K562 (cell line): ENCODE measurements at regions not wholly inside any gene's neighbourhood (a gene's known extent, or its start where the extent isn't known, plus 50 kb on each side); places are given as distances from the start of the nearest gene placed in this dataset.

Source experiments
- ARHGAP35 ChIP-seq: fragments of 450-650 bp; IDR thresholded peaks from 2 replicates; pipeline ENCODE4 v1.6.1; 2018; ENCODE audit not compliant: partially characterized antibody
- BACH1 ChIP-seq: fragments of 200-800 bp; sonication (Bioruptor generic); IDR thresholded peaks from 2 replicates; pipeline ENCODE4 v1.6.1; 2016; ENCODE audit warnings: missing genetic modification characterization, missing compliant biosample characterization
- CCNT2 ChIP-seq: IDR thresholded peaks from 2 replicates; pipeline ENCODE4 v1.6.1; 2011; ENCODE audit warnings: borderline replicate concordance, low read depth, mild to moderate bottlenecking, moderate library complexity, mixed read lengths, low read length; ENCODE audit not compliant: insufficient read length; ENCODE audit errors: extremely low read depth
- CHAMP1 ChIP-seq: fragments of 450-650 bp; IDR thresholded peaks from 2 replicates; pipeline ENCODE4 v1.6.1; 2016; ENCODE audit warnings: mild to moderate bottlenecking
- CTBP1 ChIP-seq: fragments of 450-650 bp; IDR thresholded peaks from 2 replicates; pipeline ENCODE4 v1.6.1; 2016; ENCODE audit warnings: borderline replicate concordance
- FOXM1 ChIP-seq, 2 experiments: fragments of 450-650 bp in 1 of 2; sonication (generic) in 1 of 2; formaldehyde crosslinking in 1 of 2; IDR thresholded peaks; 2 replicates each; pipeline versions ENCODE4 v1.6.1 to v1.9.0; 2017 to 2022; ENCODE audit warnings: low read depth in 2 of 2, mild to moderate bottlenecking in 2 of 2, missing genetic modification reagents in 1 of 2, moderate library complexity in 1 of 2
- GABPA ChIP-seq: fragments of 200-800 bp; sonication (Bioruptor generic); conservative IDR thresholded peaks from 2 replicates; pipeline ENCODE4 v1.6.1; 2016; ENCODE audit warnings: low read depth, missing genetic modification characterization, missing compliant biosample characterization
- HDAC2 ChIP-seq: fragments of 450-650 bp; IDR thresholded peaks from 2 replicates; pipeline ENCODE4 v1.6.1; 2016; ENCODE audit warnings: mild to moderate bottlenecking
- HSF4 ChIP-seq: fragments of 250-450 bp; sonication (Bioruptor Pico); IDR thresholded peaks from 2 replicates; pipeline ENCODE4 v2.1.2; 2022; ENCODE audit warnings: mild to moderate bottlenecking, moderate library complexity, borderline replicate concordance
- MAFF ChIP-seq: IDR thresholded peaks from 2 replicates; pipeline ENCODE4 v1.6.1; 2012; ENCODE audit warnings: low read length, improper control_type of control experiment
- MYC ChIP-seq, 2 experiments: fragments of 250-450 bp in 1 of 2; sonication (Bioruptor Pico) in 1 of 2; IDR thresholded peaks; 2 replicates each; pipeline versions ENCODE4 v1.5.1 to v1.6.1; 2012 to 2021; ENCODE audit warnings: low read depth in 2 of 2, borderline replicate concordance in 1 of 2, improper control_type of control experiment in 1 of 2, low read length in 1 of 2, mild to moderate bottlenecking in 1 of 2, moderate library complexity in 1 of 2
- NEUROD1 ChIP-seq: fragments of 150-350 bp; IDR thresholded peaks from 2 replicates; pipeline ENCODE4 v1.6.1; 2014; ENCODE audit warnings: borderline replicate concordance, low read length, low read depth; ENCODE audit not compliant: partially characterized antibody
- NRF1 ChIP-seq, 2 experiments: fragments of 450-650 bp; IDR thresholded peaks in 1 of 2; conservative IDR thresholded peaks in 1 of 2; 2 replicates each; pipeline ENCODE4 v1.6.1; 2014; ENCODE audit warnings: mild to moderate bottlenecking in 2 of 2
- RFX1 ChIP-seq: fragments of 450-650 bp; IDR thresholded peaks from 2 replicates; pipeline ENCODE4 v1.6.1; 2016; ENCODE audit warnings: mild to moderate bottlenecking, moderate library complexity
- STAT5A ChIP-seq: IDR thresholded peaks from 2 replicates; pipeline ENCODE4 v1.6.1; 2012; ENCODE audit warnings: low read length, inconsistent platforms, borderline replicate concordance
- ZNF134 ChIP-seq: fragments of 250-450 bp; sonication (Bioruptor Pico); conservative IDR thresholded peaks from 2 replicates; pipeline ENCODE4 v1.4.0; 2020
- ZNF512 ChIP-seq: IDR thresholded peaks from 2 replicates; pipeline ENCODE4 v1.6.1; 2016; ENCODE audit warnings: missing genetic modification characterization, missing compliant biosample characterization
- TF ChIP-seq, protein P1 (sequence below): conservative IDR thresholded peaks from 2 replicates; pipeline ENCODE4 v1.6.1; 2011; ENCODE audit warnings: low read depth, mild to moderate bottlenecking, low read length; ENCODE audit not compliant: control insufficient read depth
- TF ChIP-seq, protein P2 (sequence below), 2 experiments: IDR thresholded peaks; 2 replicates each; pipeline ENCODE4 v1.6.1; 2011; ENCODE audit warnings: borderline replicate concordance in 1 of 2, control low read depth in 1 of 2, low read depth in 1 of 2, low read length in 1 of 2, mild to moderate bottlenecking in 1 of 2, mixed read lengths in 1 of 2, moderate library complexity in 1 of 2; ENCODE audit not compliant: insufficient read depth in 1 of 2, insufficient read length in 1 of 2, poor library complexity in 1 of 2, severe bottlenecking in 1 of 2; ENCODE audit errors: extremely low read depth in 1 of 2

DNA sequence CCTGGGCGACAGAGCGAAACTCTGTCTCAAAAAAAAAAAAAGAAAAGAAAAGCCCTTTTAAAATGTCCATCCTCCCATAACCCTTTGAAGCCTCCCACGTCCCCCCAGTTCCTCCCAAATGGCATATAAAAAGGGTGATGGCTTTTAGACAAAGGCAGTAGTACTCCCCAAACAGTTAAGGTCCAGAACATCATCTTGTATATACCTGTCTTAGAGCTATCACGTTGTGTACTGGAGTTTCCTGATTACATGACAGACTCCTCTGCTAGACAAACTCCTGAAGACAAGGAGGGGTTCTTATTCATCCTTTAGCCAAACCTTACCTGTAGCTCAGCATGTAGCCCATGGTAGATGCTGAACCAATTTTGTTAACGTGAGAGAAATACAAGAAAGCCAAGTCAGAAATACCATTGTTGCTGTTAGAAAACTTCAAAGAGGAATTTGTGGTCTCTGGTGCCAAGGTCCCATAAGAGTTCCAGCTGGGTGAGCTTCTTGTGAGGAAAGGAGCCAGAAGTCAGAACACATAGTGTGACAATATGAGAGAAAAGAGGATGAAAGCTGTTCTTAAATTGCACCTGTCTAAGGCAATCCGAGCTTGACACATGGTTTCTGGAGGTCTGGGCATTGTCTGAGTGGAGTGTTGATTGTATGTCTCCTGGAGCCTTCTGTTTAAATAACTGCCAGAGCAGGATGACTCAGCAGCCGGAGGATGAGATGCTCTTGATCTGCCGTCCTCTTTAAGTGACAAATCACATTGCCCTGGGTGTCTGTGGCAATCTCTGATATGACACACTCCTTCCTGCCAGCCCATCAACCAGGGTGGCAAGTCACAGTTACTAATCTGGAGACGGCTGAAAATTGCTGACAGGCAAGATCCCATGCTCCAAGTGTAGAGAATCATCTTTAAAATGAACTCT, 69.1 kb downstream of the ARRDC3 start (continued):
- TF ChIP-seq MYC (IDR thresholded peaks at IDR 0.05; ENCODE audit: low read depth, low read length) (peak; percentile 62), MYC (CRISPR knock-in tag; IDR thresholded peaks at IDR 0.05; ENCODE audit: borderline replicate concordance, low read depth) (no peak), GABPA (tag) (0 out of 2 replicates have a peak, but pooled peaks have one; percentile 42), HSF4 (CRISPR knock-in tag) (no peak), NRF1 (conservative IDR thresholded peaks at IDR 0.05 in 1 of 2, IDR thresholded peaks at IDR 0.05 in 1 of 2) (peak; percentile 34 to 42; a peak in 3 of 4 replicates), ZNF134 (CRISPR knock-in tag) (0 out of 2 replicates have a peak, but pooled peaks have one; percentile 54), ARHGAP35 (no peak), CHAMP1 (peak; percentile 19; the same call in 1 of the 2 replicates), MAFF (peak; percentile 94), CCNT2 (peak; percentile 79), RFX1 (peak; percentile 56), STAT5A (peak; percentile 74), NEUROD1 (peak; percentile 84), HDAC2 (peak; percentile 94), CTBP1 (peak; percentile 97), FOXM1 (IDR thresholded peaks at IDR 0.05; ENCODE audit: low read depth) (peak; percentile 57; the same call in 1 of the 2 replicates), FOXM1 (CRISPR knock-in tag; IDR thresholded peaks at IDR 0.05; ENCODE audit: low read depth) (no peak), BACH1 (tag) (peak; percentile 95), ZNF512 (no peak)
- TF ChIP-seq, protein P1, sequence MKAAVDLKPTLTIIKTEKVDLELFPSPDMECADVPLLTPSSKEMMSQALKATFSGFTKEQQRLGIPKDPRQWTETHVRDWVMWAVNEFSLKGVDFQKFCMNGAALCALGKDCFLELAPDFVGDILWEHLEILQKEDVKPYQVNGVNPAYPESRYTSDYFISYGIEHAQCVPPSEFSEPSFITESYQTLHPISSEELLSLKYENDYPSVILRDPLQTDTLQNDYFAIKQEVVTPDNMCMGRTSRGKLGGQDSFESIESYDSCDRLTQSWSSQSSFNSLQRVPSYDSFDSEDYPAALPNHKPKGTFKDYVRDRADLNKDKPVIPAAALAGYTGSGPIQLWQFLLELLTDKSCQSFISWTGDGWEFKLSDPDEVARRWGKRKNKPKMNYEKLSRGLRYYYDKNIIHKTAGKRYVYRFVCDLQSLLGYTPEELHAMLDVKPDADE, result 0 out of 2 replicates have a peak, but pooled peaks have one; percentile 35
- TF ChIP-seq, protein P2, sequence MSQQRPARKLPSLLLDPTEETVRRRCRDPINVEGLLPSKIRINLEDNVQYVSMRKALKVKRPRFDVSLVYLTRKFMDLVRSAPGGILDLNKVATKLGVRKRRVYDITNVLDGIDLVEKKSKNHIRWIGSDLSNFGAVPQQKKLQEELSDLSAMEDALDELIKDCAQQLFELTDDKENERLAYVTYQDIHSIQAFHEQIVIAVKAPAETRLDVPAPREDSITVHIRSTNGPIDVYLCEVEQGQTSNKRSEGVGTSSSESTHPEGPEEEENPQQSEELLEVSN (IDR thresholded peaks at IDR 0.05; ENCODE audit: borderline replicate concordance in 1 of 2, extremely low read depth in 1 of 2, insufficient read depth in 1 of 2, insufficient read length in 1 of 2, low read depth in 1 of 2, low read length in 1 of 2, poor library complexity in 1 of 2, severe bottlenecking in 1 of 2), result no peak
